ENCODE measurements at regions not wholly inside any gene's neighbourhood (a gene's known extent, or its start where the extent isn't known, plus 50 kb on each side); places are given as distances from the start of the nearest gene placed in this dataset.
A peak's percentile ranks its signal among the peaks of the same experiment; 100 is the strongest.
"Not testable (repeated sequence)": the region's sequence is repeated elsewhere in the genome, so short reads cannot be mapped to it uniquely, and the experiment has no call there.

GRCh38 chr12:63427969-63428368 lies 240.3 kb downstream of the DPY19L2 start:
- H3K36me3 Mint-ChIP-seq (ENCODE audit: low read depth), result not testable (repeated sequence)

DNA sequence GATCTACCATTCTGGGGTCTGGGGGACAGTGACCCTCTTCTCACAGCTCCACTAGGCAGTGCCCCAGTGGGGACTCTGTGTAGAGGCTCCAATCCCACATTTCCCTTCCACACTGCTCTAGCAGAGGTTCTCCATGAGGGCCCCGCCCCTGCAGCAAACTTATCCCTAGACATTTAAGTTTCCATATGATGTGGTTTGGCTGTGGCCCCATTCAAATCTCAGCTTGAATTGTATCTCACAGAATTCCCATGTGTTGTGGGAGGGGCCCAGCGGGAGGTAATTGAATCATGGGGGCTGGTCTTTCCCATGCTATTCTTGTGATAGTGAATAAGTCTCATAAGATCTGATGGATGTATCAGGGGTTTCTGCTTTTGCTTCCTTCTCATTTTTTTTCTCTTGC lies 241.3 kb downstream of the DPY19L2 start:
- not testable (repeated sequence) for H3K4me3 Mint-ChIP-seq; H3K27me3 Mint-ChIP-seq; H3K9me3 Mint-ChIP-seq; H3K27ac Mint-ChIP-seq; DNase-seq; ATAC-seq; H3K4me1 Mint-ChIP-seq; H3K36me3 Mint-ChIP-seq (ENCODE audit: low read depth)

More at GRCh38 chr12:63427969-63428368, 240.3 kb downstream of the DPY19L2 start:
- DNase-seq, H3K9me3 Mint-ChIP-seq, ATAC-seq, H3K4me3 Mint-ChIP-seq, H3K27me3 Mint-ChIP-seq, H3K4me1 Mint-ChIP-seq, H3K27ac Mint-ChIP-seq: not testable (repeated sequence)

- Mint-ChIP-seq H3K27me3 (no peaks in the 10 kb centered on the region), H3K4me3 (no peak overlapping the region), H3K27ac (no peak overlapping the region), H3K4me1 (no peaks in the 10 kb centered on the region), H3K36me3 (ENCODE audit: low read depth) (no peaks in the 10 kb centered on the region), H3K9me3 (no peaks in the 10 kb centered on the region)
- no peak for DNase-seq
- ATAC-seq, result no peak
Observed at GRCh38 chr12:63424671-63425070, 243.6 kb downstream of the DPY19L2 start.

DNA sequence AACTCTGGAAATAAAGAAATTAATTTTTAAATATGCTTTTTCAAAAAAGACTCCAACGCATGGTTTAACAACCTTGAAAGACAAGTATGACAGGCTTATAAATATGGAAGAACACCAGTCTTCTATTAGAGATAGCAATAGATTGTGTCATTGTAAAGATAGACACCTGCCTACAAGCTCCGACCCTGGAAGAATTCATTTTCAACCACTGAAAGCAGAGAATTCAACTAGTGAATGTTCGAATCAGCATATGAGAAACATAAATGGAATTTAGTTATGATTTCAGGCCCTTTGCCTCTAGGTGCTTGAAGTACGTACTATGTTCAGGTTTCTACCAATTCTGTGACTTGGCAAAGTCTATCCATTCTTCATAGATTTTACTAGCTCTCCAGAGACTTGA lies 244.5 kb downstream of the DPY19L2 start:
- ATAC-seq (no peak), DNase-seq (no peak)
- Mint-ChIP-seq H3K4me1 (no peaks in the 10 kb centered on the region), H3K9me3 (no peaks in the 10 kb centered on the region), H3K27ac (no peak overlapping the region), H3K27me3 (peaks cover 4% of the 10 kb centered on the region), H3K36me3 (ENCODE audit: low read depth) (no peaks in the 10 kb centered on the region), H3K4me3 (no peak overlapping the region)

DNA sequence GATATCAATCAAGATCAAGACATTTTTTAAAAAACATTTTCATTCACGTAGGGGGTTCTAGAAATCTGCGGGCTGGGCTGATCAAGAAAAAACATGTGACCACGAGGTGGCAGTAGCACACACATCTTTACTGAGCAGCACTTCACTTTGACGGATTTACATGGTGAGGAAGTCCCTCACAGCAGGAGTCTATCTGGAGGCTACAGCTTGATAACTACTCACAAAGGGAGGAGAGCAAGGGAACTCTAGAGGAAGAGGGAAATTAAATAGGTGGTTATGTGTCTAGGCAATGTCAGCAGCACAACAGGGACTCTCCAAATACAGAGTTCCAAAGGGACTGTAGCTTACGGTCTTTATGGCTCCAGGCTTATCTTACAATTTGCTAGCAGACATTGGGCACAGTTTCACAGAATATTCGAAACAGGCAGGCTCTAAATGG lies 248.1 kb downstream of the DPY19L2 start:
- Mint-ChIP-seq H3K9me3 (no peaks in the 10 kb centered on the region), H3K27ac (no peak overlapping the region), H3K4me3 (no peak overlapping the region), H3K4me1 (no peaks in the 10 kb centered on the region), H3K36me3 (ENCODE audit: low read depth) (no peaks in the 10 kb centered on the region), H3K27me3 (peaks cover 4% of the 10 kb centered on the region)
- no peak for ATAC-seq
- DNase-seq, result peak; percentile 51

DNA sequence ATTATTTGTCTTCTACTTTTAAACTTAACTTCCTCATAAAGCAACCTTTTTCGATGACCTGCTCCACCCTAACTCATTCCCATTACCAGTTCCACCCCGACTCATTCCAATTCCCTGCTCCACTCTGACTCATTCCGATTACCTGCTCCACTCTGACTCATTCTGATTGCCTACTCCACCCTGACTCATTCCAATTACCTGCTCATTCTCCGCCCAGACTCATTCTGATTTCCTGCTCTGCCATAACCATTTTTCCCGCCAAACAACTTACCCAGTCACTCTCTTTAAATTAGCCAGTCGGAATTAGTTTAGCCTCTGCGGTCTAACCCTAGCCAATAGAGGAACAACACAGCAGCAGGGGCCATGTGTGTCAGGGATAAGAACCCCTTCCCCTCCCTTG lies 249.1 kb downstream of the DPY19L2 start:
- no peak for ATAC-seq
- Mint-ChIP-seq H3K27me3 (peaks cover 5% of the 10 kb centered on the region), H3K4me1 (no peaks in the 10 kb centered on the region), H3K36me3 (ENCODE audit: low read depth) (no peaks in the 10 kb centered on the region), H3K27ac (no peak overlapping the region), H3K4me3 (no peak overlapping the region), H3K9me3 (peaks cover 4% of the 10 kb centered on the region)
- no peak for DNase-seq

GRCh38 chr12:63416788-63417187 lies 251.5 kb downstream of the DPY19L2 start:
- H3K36me3 Mint-ChIP-seq (ENCODE audit: low read depth), result no peaks in the 10 kb centered on the region
- H3K4me1 Mint-ChIP-seq, result no peaks in the 10 kb centered on the region
- no peak overlapping the region for H3K4me3 Mint-ChIP-seq
- peaks cover 5% of the 10 kb centered on the region for H3K27me3 Mint-ChIP-seq
- no peak for ATAC-seq
- DNase-seq, result no peak
- peaks cover 4% of the 10 kb centered on the region for H3K9me3 Mint-ChIP-seq
- no peak overlapping the region for H3K27ac Mint-ChIP-seq

DNA sequence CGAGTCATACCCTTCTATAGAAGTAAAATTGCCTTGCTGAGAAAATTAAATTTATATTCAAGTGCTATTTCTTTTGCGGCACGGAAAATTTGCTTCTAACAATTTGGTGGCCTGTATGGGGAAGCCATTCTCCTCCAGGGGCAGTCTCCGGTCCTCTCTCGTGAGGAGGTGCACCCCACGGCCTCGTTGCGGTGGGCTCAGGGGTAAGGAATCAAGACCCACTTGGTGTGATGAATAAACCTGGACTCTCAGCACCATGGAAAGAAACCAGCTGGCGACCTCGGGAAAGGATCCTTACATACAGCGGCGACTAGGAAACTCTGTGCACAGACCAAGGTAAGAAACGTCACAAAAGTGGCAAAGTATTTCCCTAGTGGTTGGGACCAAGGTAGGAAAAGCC lies 252.9 kb downstream of the DPY19L2 start:
- Mint-ChIP-seq H3K9me3 (peaks cover 4% of the 10 kb centered on the region), H3K4me3 (no peak overlapping the region), H3K4me1 (no peaks in the 10 kb centered on the region), H3K27me3 (peaks cover 5% of the 10 kb centered on the region), H3K27ac (no peak overlapping the region), H3K36me3 (ENCODE audit: low read depth) (no peaks in the 10 kb centered on the region)
- ATAC-seq, result no peak
- DNase-seq, result no peak

GRCh38 chr12:63410197-63410596 lies 258.1 kb downstream of the DPY19L2 start:
- peaks cover 4% of the 10 kb centered on the region for H3K9me3 Mint-ChIP-seq
- no peaks in the 10 kb centered on the region for H3K36me3 Mint-ChIP-seq (ENCODE audit: low read depth)
- H3K27ac Mint-ChIP-seq, result no peak overlapping the region
- ATAC-seq (no peak), DNase-seq (no peak)
- H3K27me3 Mint-ChIP-seq, result peaks cover 2% of the 10 kb centered on the region
- H3K4me3 Mint-ChIP-seq, result no peak overlapping the region
- H3K4me1 Mint-ChIP-seq, result peaks cover 2% of the 10 kb centered on the region

DNA sequence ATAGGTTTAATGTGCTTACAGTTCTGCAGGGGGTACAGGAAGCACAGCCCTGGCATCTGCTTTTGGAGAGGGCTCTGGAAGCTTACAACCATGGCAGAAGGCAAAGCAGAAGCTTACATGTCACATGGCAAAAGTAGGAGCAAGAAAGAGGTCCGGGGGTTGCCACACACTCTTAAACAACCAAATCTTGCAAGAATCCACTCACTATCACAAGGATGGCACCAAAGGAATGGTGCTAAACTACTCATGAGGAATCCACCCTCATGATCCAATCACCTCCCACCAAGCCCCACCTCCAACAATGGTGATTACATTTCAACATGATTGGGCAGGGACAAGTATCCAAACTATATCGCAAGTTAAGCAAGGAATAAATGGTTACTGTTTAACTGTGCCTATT lies 255.8 kb upstream of the AVPR1A start:
- Mint-ChIP-seq H3K9me3 (no peaks in the 10 kb centered on the region), H3K27me3 (no peaks in the 10 kb centered on the region), H3K27ac (no peak overlapping the region), H3K36me3 (ENCODE audit: low read depth) (no peaks in the 10 kb centered on the region), H3K4me3 (no peak overlapping the region), H3K4me1 (peaks cover 2% of the 10 kb centered on the region)
- ATAC-seq (no peak), DNase-seq (no peak)

DNA sequence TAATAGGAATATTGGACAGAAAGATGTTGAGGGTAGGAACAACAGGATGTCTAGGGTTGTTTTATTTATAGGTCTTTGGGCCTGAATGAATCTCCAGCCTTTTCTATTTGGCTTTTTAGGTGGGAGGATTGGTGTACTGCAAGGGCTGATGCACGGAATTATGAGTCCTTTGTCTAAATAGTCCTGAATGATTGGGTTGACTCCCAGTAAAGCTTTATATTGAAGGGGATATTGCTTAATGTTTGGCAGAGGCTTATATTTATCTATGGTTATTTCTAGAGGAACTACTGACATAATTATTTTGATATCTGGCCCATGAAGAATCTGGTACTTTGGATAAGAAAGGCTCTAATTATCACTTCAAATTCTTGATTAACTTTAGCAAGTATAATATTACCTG lies 253.6 kb upstream of the AVPR1A start:
- ATAC-seq (no peak), DNase-seq (no peak)
- no peaks in the 10 kb centered on the region for H3K9me3 Mint-ChIP-seq
- H3K27ac Mint-ChIP-seq, result no peak overlapping the region
- no peaks in the 10 kb centered on the region for H3K4me1 Mint-ChIP-seq
- H3K4me3 Mint-ChIP-seq, result no peak overlapping the region
- no peaks in the 10 kb centered on the region for H3K36me3 Mint-ChIP-seq (ENCODE audit: low read depth)
- no peaks in the 10 kb centered on the region for H3K27me3 Mint-ChIP-seq

- ATAC-seq (no peak), DNase-seq (no peak)
- Mint-ChIP-seq H3K4me1 (no peaks in the 10 kb centered on the region), H3K27ac (no peak overlapping the region), H3K9me3 (no peaks in the 10 kb centered on the region), H3K27me3 (no peaks in the 10 kb centered on the region), H3K4me3 (no peak overlapping the region), H3K36me3 (ENCODE audit: low read depth) (no peaks in the 10 kb centered on the region)
Observed at GRCh38 chr12:63403256-63403655, 252.3 kb upstream of the AVPR1A start.

DNA sequence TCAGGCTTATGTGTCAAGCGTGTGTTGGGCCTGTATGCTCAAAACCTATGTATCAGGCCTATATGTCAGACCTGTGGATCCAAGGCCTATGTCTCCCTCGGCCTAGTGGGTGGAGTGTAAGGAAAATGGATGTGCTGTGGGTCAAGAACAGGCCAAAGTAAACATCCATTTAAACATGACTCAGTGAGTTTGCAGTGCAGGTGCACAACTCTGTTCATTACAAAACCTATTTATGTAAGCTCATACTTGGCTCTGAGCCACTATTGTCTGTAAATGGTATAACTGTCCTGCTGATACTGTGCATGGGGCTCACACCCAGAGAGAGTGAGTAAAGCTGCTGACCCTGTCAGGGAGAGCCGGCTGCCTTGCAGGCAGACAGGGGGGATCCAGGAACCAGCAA lies 249.7 kb upstream of the AVPR1A start:
- no peak for DNase-seq
- no peaks in the 10 kb centered on the region for H3K36me3 Mint-ChIP-seq (ENCODE audit: low read depth)
- no peaks in the 10 kb centered on the region for H3K27me3 Mint-ChIP-seq
- no peak overlapping the region for H3K4me3 Mint-ChIP-seq
- ATAC-seq, result no peak
- H3K4me1 Mint-ChIP-seq, result no peaks in the 10 kb centered on the region
- no peak overlapping the region for H3K27ac Mint-ChIP-seq
- no peaks in the 10 kb centered on the region for H3K9me3 Mint-ChIP-seq

DNA sequence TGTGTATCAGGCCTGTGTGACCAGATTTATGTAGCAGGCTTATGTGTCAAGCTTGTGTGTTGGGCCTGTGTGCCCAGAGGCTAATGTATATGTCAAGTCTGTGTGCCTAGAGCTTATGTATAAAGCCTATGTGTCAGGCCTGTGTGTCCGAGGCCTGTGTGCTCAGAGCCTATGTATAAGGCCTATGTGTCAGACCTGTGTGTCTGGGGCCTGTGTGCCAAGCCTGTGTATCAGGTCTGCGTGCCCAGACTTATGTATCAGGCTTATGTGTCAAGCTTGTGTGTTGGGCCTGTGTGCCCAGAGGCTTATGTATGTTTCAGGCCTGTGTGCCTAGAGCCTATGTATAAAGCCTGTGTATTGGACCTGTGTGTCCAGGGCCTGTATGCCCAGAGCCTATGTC lies 249.3 kb upstream of the AVPR1A start:
- DNase-seq, result no peak
- no peak for ATAC-seq
- no peak overlapping the region for H3K4me3 Mint-ChIP-seq
- H3K4me1 Mint-ChIP-seq, result no peaks in the 10 kb centered on the region
- no peaks in the 10 kb centered on the region for H3K9me3 Mint-ChIP-seq
- H3K36me3 Mint-ChIP-seq (ENCODE audit: low read depth), result no peaks in the 10 kb centered on the region
- no peaks in the 10 kb centered on the region for H3K27me3 Mint-ChIP-seq
- no peak overlapping the region for H3K27ac Mint-ChIP-seq

GRCh38 chr12:63397807-63398206 lies 246.8 kb upstream of the AVPR1A start:
- Mint-ChIP-seq H3K27ac (no peak overlapping the region), H3K4me3 (no peak overlapping the region), H3K9me3 (no peaks in the 10 kb centered on the region), H3K36me3 (ENCODE audit: low read depth) (no peaks in the 10 kb centered on the region), H3K4me1 (no peaks in the 10 kb centered on the region), H3K27me3 (no peaks in the 10 kb centered on the region)
- ATAC-seq (no peak), DNase-seq (no peak)

- no peaks in the 10 kb centered on the region for H3K9me3 Mint-ChIP-seq
- H3K4me1 Mint-ChIP-seq, result no peaks in the 10 kb centered on the region
- no peak for ATAC-seq
- H3K36me3 Mint-ChIP-seq (ENCODE audit: low read depth), result no peaks in the 10 kb centered on the region
- DNase-seq, result no peak
- no peak overlapping the region for H3K4me3 Mint-ChIP-seq
- H3K27ac Mint-ChIP-seq, result no peak overlapping the region
- H3K27me3 Mint-ChIP-seq, result no peaks in the 10 kb centered on the region
Observed at GRCh38 chr12:63396135-63396534, 245.1 kb upstream of the AVPR1A start.

Data from activated naive CD8-positive, alpha-beta T cell treated with anti-CD3 and anti-CD28 coated beads, Interleukin-2, amount 50 U/mL, for 24 hours (primary cell).